ENCODE measurements at regions not wholly inside any gene's neighbourhood (a gene's known extent, or its start where the extent isn't known, plus 50 kb on each side); places are given as distances from the start of the nearest gene placed in this dataset.

DNA sequence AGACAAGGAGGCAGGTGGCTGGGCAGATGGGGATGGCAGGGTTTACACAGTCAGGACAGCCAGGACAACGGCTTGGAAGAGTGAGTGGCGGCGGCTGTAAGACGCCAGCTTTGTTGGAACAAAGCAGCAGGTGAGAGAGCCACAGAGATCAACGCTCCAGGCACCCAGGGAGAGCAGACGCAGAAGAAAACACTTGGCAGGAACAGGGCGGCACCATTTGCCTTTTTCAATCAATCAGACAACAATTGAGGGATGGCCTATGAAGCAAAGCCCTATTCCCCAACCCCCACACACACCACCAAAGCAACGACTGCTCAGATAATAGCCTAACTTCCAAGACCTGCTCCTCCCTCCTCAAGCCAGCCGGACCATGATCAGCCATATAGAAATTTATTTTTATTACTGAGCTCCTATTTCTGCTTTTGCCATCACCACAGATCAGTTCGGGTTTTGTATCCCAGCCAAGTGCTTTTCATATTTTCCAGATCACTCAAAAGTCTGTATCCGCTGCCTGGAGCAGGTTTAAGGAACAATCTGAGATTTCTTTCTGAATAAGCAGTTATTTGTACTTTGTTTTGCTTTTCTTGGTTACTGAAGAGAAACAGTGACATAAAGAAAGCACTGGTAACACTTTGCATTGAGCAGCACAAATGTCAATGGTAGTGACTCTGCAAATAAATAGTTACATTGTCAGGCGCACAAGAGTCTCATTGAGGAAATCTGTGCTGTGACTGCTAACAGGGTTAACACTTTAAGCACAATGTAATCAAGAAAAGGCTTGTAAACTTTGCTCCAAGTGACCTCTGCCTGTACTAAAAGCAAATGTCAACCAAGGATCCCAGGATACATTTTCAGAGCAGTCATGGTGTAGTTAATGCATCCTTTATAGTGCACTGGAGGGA lies 81.8 kb upstream of the RBPJ start:
- H3K27ac ChIP-seq (replicated peaks): no peak overlapping the region

GRCh38 chr4:26239801-26240200 lies 81.0 kb upstream of the RBPJ start:
- TF ChIP-seq CTCF (IDR thresholded peaks at IDR 0.05; ENCODE audit: insufficient read depth, low read length) (no peak), SPI1 (IDR thresholded peaks at IDR 0.05; ENCODE audit: borderline replicate concordance, low read depth) (no peak), GABPA (IDR thresholded peaks at IDR 0.05; ENCODE audit: low read depth) (no peak), REST (IDR thresholded peaks at IDR 0.05; ENCODE audit: insufficient replicate concordance, low read depth) (no peak), POLR2AphosphoS5 (IDR thresholded peaks at IDR 0.05; ENCODE audit: low read depth) (no peak)
- no peak overlapping the region for H3K27ac ChIP-seq (replicated peaks)
- no peak for DNase-seq (ENCODE audit: low read depth in 1 of 2, low spot score in 1 of 2)
- H3K4me3 ChIP-seq (replicated peaks; ENCODE audit: insufficient read depth, low read length): no peak overlapping the region
- H3K27me3 ChIP-seq (ENCODE audit: insufficient read depth, poor library complexity, severe bottlenecking): no peaks in the 10 kb centered on the region

More for the DNA sequence above, 81.8 kb upstream of the RBPJ start:
- no peak for DNase-seq (ENCODE audit: low read depth in 1 of 2, low spot score in 1 of 2)
- Histone ChIP-seq H3K27me3 (ENCODE audit: insufficient read depth, poor library complexity, severe bottlenecking) (no peaks in the 10 kb centered on the region), H3K4me3 (replicated peaks; ENCODE audit: insufficient read depth, low read length) (no peak overlapping the region)
- TF ChIP-seq GABPA (IDR thresholded peaks at IDR 0.05; ENCODE audit: low read depth): no peak
- no peak for TF ChIP-seq REST (IDR thresholded peaks at IDR 0.05; ENCODE audit: insufficient replicate concordance, low read depth)
- TF ChIP-seq CTCF (IDR thresholded peaks at IDR 0.05; ENCODE audit: insufficient read depth, low read length): no peak
- no peak for TF ChIP-seq POLR2AphosphoS5 (IDR thresholded peaks at IDR 0.05; ENCODE audit: low read depth)
- no peak for TF ChIP-seq SPI1 (IDR thresholded peaks at IDR 0.05; ENCODE audit: borderline replicate concordance, low read depth)

DNA sequence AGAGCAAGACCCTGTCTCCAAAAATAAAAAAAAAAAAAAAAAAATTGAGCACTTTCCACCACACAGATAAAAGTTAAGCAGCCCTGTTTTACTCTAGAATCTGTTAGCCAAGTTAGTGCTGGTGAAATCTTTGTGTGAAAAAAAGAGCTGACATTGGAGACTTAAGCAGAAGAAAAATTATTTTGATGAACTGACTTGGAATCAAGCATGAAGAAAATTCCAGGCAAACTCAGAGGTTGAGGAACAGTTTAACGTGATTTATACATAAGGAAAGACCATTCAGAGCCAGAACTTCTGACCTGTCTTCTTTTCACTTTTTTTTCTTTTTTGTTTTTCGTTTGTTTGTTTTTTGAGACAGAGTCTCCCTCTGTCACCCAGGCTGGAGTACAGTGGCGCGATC lies 79.6 kb upstream of the RBPJ start:
- TF ChIP-seq REST (IDR thresholded peaks at IDR 0.05; ENCODE audit: insufficient replicate concordance, low read depth): no peak
- no peak for TF ChIP-seq GABPA (IDR thresholded peaks at IDR 0.05; ENCODE audit: low read depth)
- TF ChIP-seq SPI1 (IDR thresholded peaks at IDR 0.05; ENCODE audit: borderline replicate concordance, low read depth): no peak
- no peak for TF ChIP-seq POLR2AphosphoS5 (IDR thresholded peaks at IDR 0.05; ENCODE audit: low read depth)
- no peak for TF ChIP-seq CTCF (IDR thresholded peaks at IDR 0.05; ENCODE audit: insufficient read depth, low read length)
- no peak for DNase-seq (ENCODE audit: low read depth in 1 of 2, low spot score in 1 of 2)
- Histone ChIP-seq H3K4me3 (replicated peaks; ENCODE audit: insufficient read depth, low read length) (no peak overlapping the region), H3K27ac (replicated peaks) (no peak overlapping the region), H3K27me3 (ENCODE audit: insufficient read depth, poor library complexity, severe bottlenecking) (no peaks in the 10 kb centered on the region)

Data from HL-60 (cell line).